ENCODE measurements at regions not wholly inside any gene's neighbourhood (a gene's known extent, or its start where the extent isn't known, plus 50 kb on each side); places are given as distances from the start of the nearest gene placed in this dataset.

GRCh38 chr3:104977719-104978118 lies 389.0 kb upstream of the ALCAM start:
- intact Hi-C loops (cut with DNase I), result no loop called here
- DNase-seq (ENCODE audit: low spot score), result no peak

- intact Hi-C loops (cut with DNase I), result no loop called here
- no peak for DNase-seq (ENCODE audit: low spot score)
Measured at GRCh38 chr3:104982130-104982529, 384.6 kb upstream of the ALCAM start.

DNA sequence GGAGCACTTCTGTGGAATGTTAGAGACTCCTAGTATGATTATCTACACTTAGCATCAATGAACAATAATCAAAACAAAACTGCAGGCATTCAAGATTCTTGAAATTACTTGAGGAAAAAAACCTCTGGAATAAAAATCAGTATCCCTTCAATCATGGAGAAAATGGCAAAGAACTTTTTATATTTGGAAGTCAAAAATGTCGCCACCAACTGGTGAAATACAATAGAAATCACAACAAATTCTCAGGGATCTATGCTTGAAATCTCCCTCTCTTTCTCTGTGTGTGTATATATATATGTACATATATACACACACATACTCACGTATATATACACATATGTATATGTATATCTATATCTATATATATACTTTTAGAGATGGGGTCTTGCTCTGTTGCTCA lies 378.9 kb upstream of the ALCAM start:
- intact Hi-C loops (cut with DNase I), result no loop called here

GRCh38 chr3:104988496-104988895 lies 378.2 kb upstream of the ALCAM start:
- intact Hi-C loops (cut with DNase I), result no loop called here
- no peak for DNase-seq (ENCODE audit: low spot score)

More for the DNA sequence above, 378.9 kb upstream of the ALCAM start:
- no peak for DNase-seq (ENCODE audit: low spot score)

GRCh38 chr3:104989878-104990277 lies 376.8 kb upstream of the ALCAM start:
- intact Hi-C loops (cut with DNase I), result no loop called here
- no peak for DNase-seq (ENCODE audit: low spot score)

DNA sequence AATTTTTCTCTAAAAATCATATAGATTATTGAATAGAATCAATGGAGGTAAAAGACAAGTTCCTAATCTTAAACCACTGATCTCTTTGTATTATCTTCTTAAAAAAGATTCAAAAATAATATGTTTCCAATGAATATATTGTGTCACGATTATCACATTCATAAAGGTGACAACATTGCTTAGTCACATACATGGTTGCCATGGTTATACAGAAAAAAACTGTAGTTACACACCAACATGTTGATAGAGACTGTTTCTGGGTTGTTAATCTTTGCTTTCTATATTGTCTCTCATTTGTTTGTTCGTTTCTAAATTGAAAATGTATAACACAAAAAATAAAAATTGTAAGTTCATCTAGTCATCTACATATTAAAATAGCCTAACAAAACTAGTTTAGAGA lies 376.0 kb upstream of the ALCAM start:
- DNase-seq (ENCODE audit: low spot score), result no peak
- intact Hi-C loops (cut with DNase I), result no loop called here

DNA sequence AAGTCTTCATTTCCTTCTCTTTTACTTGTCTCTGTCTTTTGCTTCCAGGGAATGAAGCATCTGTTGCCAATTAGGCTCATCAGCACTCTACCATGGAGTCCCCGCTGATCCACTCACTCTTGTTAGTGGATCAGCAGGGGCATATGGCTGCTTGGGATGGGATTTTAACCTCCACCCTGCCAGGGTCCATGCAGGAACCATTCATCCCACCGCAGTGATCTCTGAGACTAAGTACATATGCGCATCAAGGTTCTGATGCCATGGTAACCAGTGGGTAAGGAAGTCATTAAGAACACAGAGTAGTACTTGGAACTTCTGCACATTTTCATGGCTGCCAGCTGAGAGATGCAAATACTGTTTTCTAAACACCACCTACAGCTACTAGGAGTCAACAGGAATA lies 374.0 kb upstream of the ALCAM start:
- DNase-seq (ENCODE audit: low spot score), result no peak
- intact Hi-C loops (cut with DNase I), result no loop called here

DNA sequence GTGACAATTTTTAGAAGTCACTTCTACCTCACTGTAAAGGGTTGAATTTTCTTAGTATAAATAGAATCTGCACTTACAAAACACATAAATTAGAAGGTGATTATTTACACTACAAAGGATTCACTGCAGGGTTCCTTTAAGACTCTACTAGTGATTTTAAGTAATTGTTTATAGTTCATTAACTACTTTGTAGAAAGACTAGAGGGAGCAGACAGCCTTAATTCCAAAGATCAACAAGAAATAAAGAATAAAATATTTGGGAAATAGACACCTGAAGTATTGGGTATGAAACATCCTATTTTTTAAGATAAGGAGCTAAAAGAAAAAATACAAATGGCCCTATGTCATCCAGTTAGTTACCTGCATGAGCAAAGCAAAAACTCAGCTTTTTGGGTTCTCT lies 360.5 kb upstream of the ALCAM start:
- intact Hi-C loops (cut with DNase I), result no loop called here
- no peak for DNase-seq (ENCODE audit: low spot score)

- intact Hi-C loops (cut with DNase I), result no loop called here
- no peak for DNase-seq (ENCODE audit: low spot score)
Measured at GRCh38 chr3:105013657-105014056, 353.1 kb upstream of the ALCAM start.

DNA sequence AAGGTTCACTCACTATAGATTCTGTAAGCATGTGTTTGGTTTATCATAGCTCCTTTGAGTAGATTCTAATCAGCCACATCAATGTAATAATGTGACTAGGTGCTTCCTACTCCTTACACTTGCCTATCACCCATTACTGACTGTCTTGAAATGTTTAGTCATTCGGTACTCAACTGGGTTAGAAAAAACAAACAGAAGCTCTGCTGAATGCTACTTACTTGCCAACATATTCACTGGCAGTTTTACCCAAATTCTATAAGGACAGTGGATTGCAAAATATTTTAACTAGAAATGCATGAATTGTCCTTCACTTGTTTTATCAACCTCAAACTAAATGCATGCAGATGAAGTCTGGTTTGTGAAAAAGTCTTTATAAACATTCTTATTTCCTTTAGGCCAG lies 352.1 kb upstream of the ALCAM start:
- DNase-seq (ENCODE audit: low spot score), result no peak
- intact Hi-C loops (cut with DNase I), result no loop called here

GRCh38 chr3:105022813-105023212 lies 343.9 kb upstream of the ALCAM start:
- intact Hi-C loops (cut with DNase I), result no loop called here
- no peak for DNase-seq (ENCODE audit: low spot score)

DNA sequence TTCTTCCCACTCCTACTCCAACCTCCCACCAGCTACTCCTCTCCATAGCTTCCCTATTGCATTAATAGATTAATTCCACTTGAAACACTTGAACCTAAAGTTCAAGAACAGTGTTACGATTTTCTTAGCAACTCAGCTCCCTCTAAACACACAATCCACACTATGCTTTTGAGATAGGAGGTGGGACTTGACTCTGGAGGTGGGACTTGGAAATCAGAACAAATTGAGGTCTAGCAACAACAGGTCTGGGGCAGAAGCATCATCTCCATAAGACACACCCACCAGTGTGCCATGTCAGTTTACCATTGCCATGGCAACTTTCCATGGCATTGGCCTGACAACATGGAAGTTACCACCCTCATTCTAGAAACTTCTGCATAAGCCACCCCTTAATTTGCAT lies 336.5 kb upstream of the ALCAM start:
- intact Hi-C loops (cut with DNase I), result no loop called here
- DNase-seq (ENCODE audit: low spot score), result no peak

DNA sequence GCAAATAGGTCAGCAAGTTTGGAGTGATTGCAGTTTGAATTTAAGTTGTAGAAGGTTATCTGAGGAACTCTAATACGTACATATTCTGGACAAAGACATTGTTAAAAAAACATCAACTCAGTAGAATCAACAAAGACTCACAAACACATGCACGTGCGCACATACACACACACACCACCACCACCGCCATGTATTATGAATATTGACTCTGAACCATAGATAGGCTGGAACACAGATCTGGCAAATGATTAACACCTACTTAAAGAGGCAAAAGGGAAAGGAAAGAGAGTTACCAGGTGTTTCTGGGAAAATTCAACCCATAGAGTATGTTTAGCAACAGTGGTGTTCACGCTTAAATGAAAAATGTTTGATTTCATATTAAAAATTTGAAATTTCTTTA lies 334.2 kb upstream of the ALCAM start:
- intact Hi-C loops (cut with DNase I), result no loop called here
- DNase-seq (ENCODE audit: low spot score), result no peak

DNA sequence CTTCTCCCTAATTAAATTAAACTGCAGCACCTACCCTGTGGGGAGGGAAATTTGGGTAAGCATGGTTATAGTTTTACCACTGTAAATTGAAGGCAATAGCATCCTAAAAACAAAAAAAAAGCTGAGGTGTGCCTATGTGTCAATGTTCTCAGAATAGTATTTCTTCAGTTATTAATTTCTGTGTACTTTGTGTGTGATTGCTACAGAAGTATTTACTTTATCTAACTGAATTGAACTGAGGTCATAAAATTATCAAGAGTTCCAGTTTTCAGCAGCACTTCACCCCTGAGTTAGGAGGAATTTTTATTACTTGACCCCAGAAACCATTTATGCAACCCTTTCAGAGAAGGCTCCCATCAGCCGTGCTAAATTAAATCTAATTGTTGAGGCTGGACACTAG lies 333.6 kb upstream of the ALCAM start:
- intact Hi-C loops (cut with DNase I), result no loop called here
- DNase-seq (ENCODE audit: low spot score), result no peak

DNA sequence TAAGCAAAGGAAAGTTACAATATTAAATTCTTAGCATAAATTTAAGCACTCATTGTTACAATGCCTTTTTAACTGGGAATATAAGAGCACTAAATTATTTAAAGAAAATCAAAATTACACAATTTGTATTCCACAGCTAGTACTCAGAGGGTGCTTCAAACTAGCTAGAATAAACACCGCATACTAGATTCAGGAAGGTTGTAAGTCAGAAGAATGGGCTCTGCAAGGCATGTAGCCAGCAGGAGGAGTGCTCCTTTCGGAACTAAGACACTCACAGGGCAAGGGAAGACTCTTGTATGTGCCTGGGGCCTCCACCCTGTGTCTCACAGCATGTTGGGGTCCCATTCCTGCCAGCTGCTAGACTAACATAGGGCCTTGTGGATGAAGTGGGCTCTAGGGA lies 327.7 kb upstream of the ALCAM start:
- DNase-seq (ENCODE audit: low spot score), result no peak
- intact Hi-C loops (cut with DNase I), result no loop called here

DNA sequence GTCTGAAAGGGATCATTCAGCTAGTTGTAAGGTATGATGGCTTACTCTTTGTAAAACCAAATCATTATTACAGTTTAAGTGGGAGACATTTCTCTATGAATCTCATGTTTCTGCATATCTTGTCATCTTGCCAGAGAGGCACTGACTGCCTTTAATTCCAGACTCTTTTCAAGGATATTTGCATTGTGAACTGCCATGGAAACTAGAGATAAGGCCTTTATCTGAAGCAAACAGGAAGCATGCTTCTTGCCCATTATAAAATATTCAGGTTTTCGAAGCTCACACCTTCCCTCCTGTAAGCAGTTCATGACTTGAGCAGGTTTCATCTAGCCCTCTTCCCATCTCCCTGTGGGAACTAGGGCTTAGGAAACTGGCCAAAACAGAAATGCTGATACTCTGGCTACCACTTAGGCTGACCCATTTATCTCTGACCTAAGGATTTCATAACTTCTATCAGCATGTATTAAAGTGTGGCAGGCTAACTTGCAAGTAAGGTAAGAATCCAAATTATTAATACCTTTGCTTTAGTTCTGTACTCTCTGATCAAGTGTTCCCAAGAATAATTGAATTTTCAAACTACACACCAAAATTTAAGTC lies 326.6 kb upstream of the ALCAM start:
- no peak for DNase-seq (ENCODE audit: low spot score)
- intact Hi-C loops (cut with DNase I), result no loop called here

DNA sequence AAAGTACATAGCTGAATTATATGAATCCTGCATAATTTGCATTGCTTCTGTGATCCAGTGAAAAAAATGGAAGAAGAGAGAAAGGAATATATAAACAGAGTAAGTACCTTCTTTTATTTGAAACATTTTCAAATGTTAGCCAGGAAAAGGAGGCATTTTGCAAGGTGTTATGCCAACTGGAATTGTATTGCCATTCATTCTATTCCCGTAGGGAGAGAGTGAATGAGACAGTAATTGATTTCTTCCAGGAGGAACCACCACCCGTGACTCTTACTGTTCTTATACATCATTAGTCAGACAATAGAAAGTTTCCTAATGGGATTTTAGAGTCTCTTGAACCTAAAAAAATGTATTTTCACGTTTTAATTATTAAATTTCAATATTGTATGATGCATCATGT lies 324.1 kb upstream of the ALCAM start:
- DNase-seq (ENCODE audit: low spot score), result no peak
- intact Hi-C loops (cut with DNase I), result no loop called here

- intact Hi-C loops (cut with DNase I), result no loop called here
- no peak for DNase-seq (ENCODE audit: low spot score)
Measured at GRCh38 chr3:105051111-105051510, 315.6 kb upstream of the ALCAM start.

GRCh38 chr3:105051972-105052371 lies 314.7 kb upstream of the ALCAM start:
- intact Hi-C loops (cut with DNase I), result no loop called here
- DNase-seq (ENCODE audit: low spot score), result no peak

GRCh38 chr3:105062853-105063252 lies 303.9 kb upstream of the ALCAM start:
- no peak for DNase-seq (ENCODE audit: low spot score)
- intact Hi-C loops (cut with DNase I), result no loop called here

DNA sequence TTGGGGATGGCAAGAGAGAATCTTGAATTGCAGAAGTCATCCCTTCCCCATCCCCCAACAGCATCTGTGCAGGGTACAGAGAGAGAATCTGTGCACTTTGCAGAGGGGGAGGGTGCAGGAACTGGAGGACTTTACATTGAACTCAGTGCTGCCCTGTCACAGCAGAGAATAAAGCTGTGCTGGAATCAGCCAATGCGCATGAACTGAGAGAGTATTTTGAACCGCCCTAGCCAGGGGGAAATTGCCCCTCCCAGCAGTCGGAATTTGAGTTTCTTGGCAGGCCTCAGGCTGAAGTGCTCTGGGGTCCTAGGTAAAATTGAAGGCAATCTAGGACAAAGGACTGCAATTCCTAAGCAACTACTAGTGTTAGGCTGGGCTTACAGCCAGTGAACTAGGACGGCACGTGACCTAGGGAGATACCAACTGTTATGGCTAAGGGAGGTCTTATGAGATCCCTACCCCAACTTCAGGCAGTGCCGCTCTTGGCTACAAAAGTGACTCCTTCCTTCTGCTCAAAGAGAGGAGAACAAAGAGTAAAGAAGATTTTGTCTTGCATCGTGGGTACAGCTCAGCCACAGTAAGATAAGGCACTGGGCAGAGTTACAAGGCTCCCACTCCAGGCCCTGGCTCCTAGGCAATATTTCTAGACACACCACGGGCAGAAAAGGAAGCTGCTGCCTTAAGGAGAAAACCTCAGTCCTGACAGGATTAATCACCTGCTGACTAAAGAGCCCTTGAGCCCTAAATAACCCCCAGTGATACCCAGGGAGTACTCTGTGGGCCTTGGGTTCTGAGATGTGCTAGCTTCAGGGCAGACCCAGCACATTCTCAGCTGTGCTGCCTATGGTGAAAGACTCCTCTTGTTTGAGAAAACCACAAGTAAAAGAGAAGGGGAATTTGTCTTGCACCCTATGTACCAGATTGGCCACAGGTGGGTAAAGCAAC lies 300.5 kb upstream of the ALCAM start:
- intact Hi-C loops (cut with DNase I), result no loop called here
- DNase-seq (ENCODE audit: low spot score), result no peak
